ENCODE measurements at regions not wholly inside any gene's neighbourhood (a gene's known extent, or its start where the extent isn't known, plus 50 kb on each side); places are given as distances from the start of the nearest gene placed in this dataset.

- H3K9me3 ChIP-seq (ENCODE audit: control insufficient read depth in 2 of 3, insufficient read depth in 1 of 3, low read length in 3 of 3), result no peaks in the 10 kb centered on the region
- H3K4me3 ChIP-seq (ENCODE audit: low read length in 3 of 3), result no peak overlapping the region
- no peak overlapping the region for H3K27ac ChIP-seq (ENCODE audit: low read depth in 2 of 2, low read length in 2 of 2)
- no peak for FAIRE-seq
- no peak for DNase-seq
- no peaks in the 10 kb centered on the region for H3K4me1 ChIP-seq (ENCODE audit: control insufficient read depth in 2 of 3, insufficient read depth in 2 of 3, low read depth in 1 of 3, low read length in 3 of 3)
- intact Hi-C loops (cut with DNase I), result no loop called here
- H3K27me3 ChIP-seq (ENCODE audit: control insufficient read depth, insufficient read depth, low read length), result no peaks in the 10 kb centered on the region
- H3K36me3 ChIP-seq (ENCODE audit: control insufficient read depth in 2 of 3, insufficient read depth in 3 of 3, low read length in 3 of 3), result no peaks in the 10 kb centered on the region
- no peak for TF ChIP-seq CTCF (IDR thresholded peaks at IDR 0.05; ENCODE audit: borderline replicate concordance, extremely low read depth, insufficient read depth)
- H3K9ac ChIP-seq (ENCODE audit: low read length in 3 of 3), result no peak overlapping the region
Measured at GRCh38 chr5:89844548-89844947, 565.0 kb downstream of the CETN3 start.

DNA sequence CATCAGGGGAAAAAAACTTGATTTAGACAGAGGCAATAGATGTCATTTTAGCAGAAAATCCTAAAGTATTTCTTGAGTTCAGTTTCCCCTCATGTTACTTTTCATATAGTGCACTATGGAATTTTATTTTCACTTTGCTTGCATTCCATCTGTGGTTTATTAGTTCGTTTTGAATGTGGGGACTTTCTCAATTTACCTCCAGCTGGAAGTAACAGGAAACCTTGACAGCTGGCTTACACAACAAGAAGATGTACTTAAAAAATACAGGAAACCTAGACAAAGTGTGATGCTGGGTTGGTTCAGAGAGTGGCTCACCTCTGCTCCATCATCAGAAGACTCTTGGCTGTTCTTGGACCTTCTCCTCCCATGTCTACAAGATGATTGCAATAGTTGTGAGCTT is 567.0 kb downstream of the CETN3 start:
- Histone ChIP-seq H3K27ac (ENCODE audit: low read depth in 2 of 2, low read length in 2 of 2) (no peak overlapping the region), H3K36me3 (ENCODE audit: control insufficient read depth in 2 of 3, insufficient read depth in 3 of 3, low read length in 3 of 3) (no peaks in the 10 kb centered on the region), H3K9ac (ENCODE audit: low read length in 3 of 3) (no peak overlapping the region), H3K27me3 (ENCODE audit: control insufficient read depth, insufficient read depth, low read length) (no peaks in the 10 kb centered on the region), H3K4me3 (ENCODE audit: low read length in 3 of 3) (no peak overlapping the region), H3K9me3 (ENCODE audit: control insufficient read depth in 2 of 3, insufficient read depth in 1 of 3, low read length in 3 of 3) (no peaks in the 10 kb centered on the region), H3K4me1 (ENCODE audit: control insufficient read depth in 2 of 3, insufficient read depth in 2 of 3, low read depth in 1 of 3, low read length in 3 of 3) (no peaks in the 10 kb centered on the region)
- no peak for DNase-seq
- FAIRE-seq, result no peak
- TF ChIP-seq CTCF (IDR thresholded peaks at IDR 0.05; ENCODE audit: borderline replicate concordance, extremely low read depth, insufficient read depth), result no peak
- intact Hi-C loops (cut with DNase I), result no loop called here

DNA sequence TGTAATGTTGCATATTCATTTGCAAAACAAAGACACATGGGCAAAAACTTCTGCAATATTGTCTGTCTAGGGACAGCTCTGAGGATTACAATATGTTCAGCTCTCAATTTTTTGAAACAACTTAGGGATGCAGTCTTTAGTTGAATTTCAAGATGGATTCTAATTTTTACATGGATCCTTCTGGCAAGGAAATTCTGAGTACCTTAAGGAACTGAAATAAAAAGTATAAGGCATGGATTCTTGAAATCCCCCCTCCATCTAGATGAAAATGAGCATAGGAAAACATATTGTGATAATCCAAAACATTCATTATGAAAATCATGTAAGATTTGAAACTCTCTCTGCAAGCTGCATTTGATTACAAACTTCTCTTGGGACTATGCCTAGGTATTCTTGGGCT is 568.6 kb downstream of the CETN3 start:
- Histone ChIP-seq H3K4me3 (ENCODE audit: low read length in 3 of 3) (no peak overlapping the region), H3K27me3 (ENCODE audit: control insufficient read depth, insufficient read depth, low read length) (no peaks in the 10 kb centered on the region), H3K9me3 (ENCODE audit: control insufficient read depth in 2 of 3, insufficient read depth in 1 of 3, low read length in 3 of 3) (no peaks in the 10 kb centered on the region), H3K4me1 (ENCODE audit: control insufficient read depth in 2 of 3, insufficient read depth in 2 of 3, low read depth in 1 of 3, low read length in 3 of 3) (no peaks in the 10 kb centered on the region), H3K9ac (ENCODE audit: low read length in 3 of 3) (no peak overlapping the region), H3K36me3 (ENCODE audit: control insufficient read depth in 2 of 3, insufficient read depth in 3 of 3, low read length in 3 of 3) (no peaks in the 10 kb centered on the region), H3K27ac (ENCODE audit: low read depth in 2 of 2, low read length in 2 of 2) (no peak overlapping the region)
- intact Hi-C loops (cut with DNase I), result no loop called here
- FAIRE-seq, result no peak
- DNase-seq, result no peak
- no peak for TF ChIP-seq CTCF (IDR thresholded peaks at IDR 0.05; ENCODE audit: borderline replicate concordance, extremely low read depth, insufficient read depth)

DNA sequence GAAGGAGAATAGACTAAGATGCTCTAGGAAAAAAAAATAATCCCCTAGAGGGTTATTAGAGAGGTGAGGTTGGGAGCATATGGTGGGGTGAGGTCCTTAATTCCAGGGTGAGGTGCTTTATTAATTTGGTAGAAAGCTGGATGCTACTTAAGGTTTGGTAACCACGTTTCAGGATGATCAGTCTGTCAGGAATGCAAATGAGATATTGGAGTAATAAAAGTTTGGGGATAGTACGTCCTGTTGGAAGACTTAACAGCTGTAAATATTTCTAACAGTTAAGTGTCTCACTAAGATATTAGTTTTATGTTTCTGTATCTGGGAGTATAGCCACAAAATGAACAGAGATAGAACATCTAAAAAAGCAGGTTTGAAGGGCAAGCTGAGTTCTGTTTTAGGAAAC is 578.9 kb downstream of the CETN3 start:
- no peak overlapping the region for H3K9ac ChIP-seq (ENCODE audit: low read length in 3 of 3)
- H3K9me3 ChIP-seq (ENCODE audit: control insufficient read depth in 2 of 3, insufficient read depth in 1 of 3, low read length in 3 of 3), result no peaks in the 10 kb centered on the region
- no peaks in the 10 kb centered on the region for H3K36me3 ChIP-seq (ENCODE audit: control insufficient read depth in 2 of 3, insufficient read depth in 3 of 3, low read length in 3 of 3)
- no peak for TF ChIP-seq CTCF (IDR thresholded peaks at IDR 0.05; ENCODE audit: borderline replicate concordance, extremely low read depth, insufficient read depth)
- FAIRE-seq (no peak), DNase-seq (no peak)
- H3K27ac ChIP-seq (ENCODE audit: low read depth in 2 of 2, low read length in 2 of 2), result no peak overlapping the region
- H3K4me1 ChIP-seq (ENCODE audit: control insufficient read depth in 2 of 3, insufficient read depth in 2 of 3, low read depth in 1 of 3, low read length in 3 of 3), result no peaks in the 10 kb centered on the region
- H3K4me3 ChIP-seq (ENCODE audit: low read length in 3 of 3), result no peak overlapping the region
- no peaks in the 10 kb centered on the region for H3K27me3 ChIP-seq (ENCODE audit: control insufficient read depth, insufficient read depth, low read length)
- intact Hi-C loops (cut with DNase I), result no loop called here
